CD8-positive, alpha-beta memory T cell (primary cell): ENCODE measurements at regions not wholly inside any gene's neighbourhood (a gene's known extent, or its start where the extent isn't known, plus 50 kb on each side); places are given as distances from the start of the nearest gene placed in this dataset.
A peak's percentile ranks its signal among the peaks of the same experiment; 100 is the strongest.
"Not testable (repeated sequence)": the region's sequence is repeated elsewhere in the genome, so short reads cannot be mapped to it uniquely, and the experiment has no call there.

Experiments
- CTCF ChIA-PET: fragments of 350-600 bp; sonication (Branson Sonifier 250); formaldehyde crosslinking; loops from one replicate; lab custom pipeline; 2021; ENCODE audit warnings: antibody characterized with exemption; lab: Charles Lee
- POLR2A ChIA-PET: fragments of 350-600 bp; sonication (Branson Sonifier 250); formaldehyde crosslinking; loops from one replicate; lab custom pipeline; 2021; ENCODE audit warnings: antibody characterized with exemption; lab: Charles Lee
- DNase-seq, 5 donors: peaks; one replicate each; pipeline versions ENCODE4 v3.0.0 to v3.0.0-alpha.2; 2020 to 2022; ENCODE audit warnings: mixed read lengths in 1 of 5
- H3K27ac ChIP-seq: one replicate; pipeline ENCODE4 v1.7.0; 2013; ENCODE audit warnings: low read depth, mild to moderate bottlenecking, low read length, moderate library complexity
- H3K27me3 ChIP-seq: 2 replicates; pipeline ENCODE4 v1.7.0; 2013; ENCODE audit warnings: low read length, mild to moderate bottlenecking; ENCODE audit not compliant: insufficient read depth, poor library complexity, severe bottlenecking
- H3K36me3 ChIP-seq: 2 replicates; pipeline ENCODE4 v1.7.0; 2013; ENCODE audit warnings: mild to moderate bottlenecking, low read length, moderate library complexity; ENCODE audit not compliant: insufficient read depth
- H3K4me1 ChIP-seq: 2 replicates; pipeline ENCODE4 v1.7.0; 2013; ENCODE audit warnings: mild to moderate bottlenecking, low read length, moderate library complexity; ENCODE audit not compliant: insufficient read depth
- H3K4me3 ChIP-seq: 2 replicates; pipeline ENCODE4 v1.7.0; 2013; ENCODE audit warnings: mild to moderate bottlenecking, low read length
- H3K9me3 ChIP-seq: 2 replicates; pipeline ENCODE4 v1.7.0; 2013; ENCODE audit warnings: mild to moderate bottlenecking, low read length
- H3K27ac Mint-ChIP-seq, 8 donors: one replicate each; pipeline ENCODE4 v1.8.0; 2020 to 2021; ENCODE audit warnings: mixed read lengths in 8 of 8, mild to moderate bottlenecking in 6 of 8, inconsistent platforms in 3 of 8, moderate library complexity in 3 of 8
- H3K27me3 Mint-ChIP-seq, 2 donors: one replicate each; pipeline ENCODE4 v1.8.0; 2020 to 2021; ENCODE audit warnings: mixed read lengths in 2 of 2, mild to moderate bottlenecking in 1 of 2, moderate library complexity in 1 of 2
- H3K36me3 Mint-ChIP-seq, 3 donors: one replicate each; pipeline ENCODE4 v1.8.0; 2020 to 2021; ENCODE audit warnings: mixed read lengths in 3 of 3, inconsistent platforms in 1 of 3, mild to moderate bottlenecking in 1 of 3
- H3K4me1 Mint-ChIP-seq, 3 donors: one replicate each; pipeline ENCODE4 v1.8.0; 2020 to 2021; ENCODE audit warnings: mixed read lengths in 3 of 3, inconsistent platforms in 1 of 3, mild to moderate bottlenecking in 1 of 3
- H3K4me3 Mint-ChIP-seq, 7 donors: one replicate each; pipeline ENCODE4 v1.8.0; 2020 to 2021; ENCODE audit warnings: mixed read lengths in 7 of 7, mild to moderate bottlenecking in 6 of 7, moderate library complexity in 4 of 7, inconsistent platforms in 2 of 7
- H3K9me3 Mint-ChIP-seq, 5 donors: one replicate each; pipeline ENCODE4 v1.8.0; 2020 to 2022; ENCODE audit warnings: mixed read lengths in 5 of 5, mild to moderate bottlenecking in 3 of 5, moderate library complexity in 2 of 5, inconsistent platforms in 1 of 5

- H3K36me3 ChIP-seq, POLR2A ChIA-PET, H3K4me1 Mint-ChIP-seq, H3K27me3 Mint-ChIP-seq, H3K4me3 ChIP-seq, H3K4me3 Mint-ChIP-seq, H3K9me3 ChIP-seq, H3K27me3 ChIP-seq, H3K27ac ChIP-seq, H3K4me1 ChIP-seq, H3K36me3 Mint-ChIP-seq, CTCF ChIA-PET, H3K27ac Mint-ChIP-seq, DNase-seq, H3K9me3 Mint-ChIP-seq: not testable (repeated sequence)
Observed at GRCh38 chr9:64813072-64813471, 471.9 kb downstream of the FOXD4L5 start.

DNA sequence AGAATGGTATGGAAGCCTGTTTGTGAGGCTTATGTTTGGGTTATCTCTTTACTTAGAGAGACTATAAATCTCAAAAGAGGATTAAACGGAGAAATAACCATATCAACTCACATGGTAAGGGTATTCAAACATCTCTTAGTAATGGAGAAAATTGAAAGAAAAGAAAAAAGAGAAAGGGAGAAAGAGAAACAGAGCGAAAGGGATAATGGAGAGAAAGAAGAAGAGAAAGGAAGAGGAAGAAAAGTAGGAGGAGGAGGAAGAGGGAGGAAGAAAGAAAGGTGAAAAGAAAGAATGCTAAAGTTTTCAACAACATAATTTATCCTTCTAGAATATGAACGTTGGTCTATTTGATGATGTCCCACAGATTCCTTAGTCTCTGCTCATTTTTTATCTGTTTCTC, 506.3 kb downstream of the FOXD4L5 start:
- H3K9me3 Mint-ChIP-seq, H3K36me3 Mint-ChIP-seq, H3K27ac ChIP-seq, H3K4me1 Mint-ChIP-seq, H3K27me3 ChIP-seq, H3K36me3 ChIP-seq, H3K27me3 Mint-ChIP-seq, H3K27ac Mint-ChIP-seq, H3K4me1 ChIP-seq, POLR2A ChIA-PET, H3K9me3 ChIP-seq, H3K4me3 Mint-ChIP-seq, DNase-seq, CTCF ChIA-PET, H3K4me3 ChIP-seq: not testable (repeated sequence)

DNA sequence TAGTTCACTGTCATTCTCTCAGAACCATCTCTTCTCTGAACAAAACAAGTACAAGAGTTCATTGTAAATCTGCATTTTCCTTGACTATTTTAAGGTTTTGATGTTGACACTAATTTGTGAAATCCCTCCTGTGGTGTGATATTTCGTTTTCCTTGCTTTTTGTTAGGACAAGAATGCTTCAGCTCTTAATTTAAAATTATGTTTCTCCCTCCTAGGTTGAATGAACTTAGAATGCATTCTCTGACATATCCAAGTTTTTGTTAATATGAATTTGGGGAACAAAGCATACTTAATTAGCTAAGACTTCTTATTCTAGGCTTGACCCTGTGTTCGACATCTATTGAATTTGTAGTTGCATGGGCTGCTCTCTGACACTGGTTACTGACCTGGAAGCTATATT, 508.7 kb downstream of the FOXD4L5 start:
- CTCF ChIA-PET, H3K27ac ChIP-seq, H3K36me3 ChIP-seq, DNase-seq, H3K4me3 Mint-ChIP-seq, H3K4me1 ChIP-seq, H3K4me3 ChIP-seq, H3K9me3 ChIP-seq, H3K9me3 Mint-ChIP-seq, POLR2A ChIA-PET, H3K27ac Mint-ChIP-seq, H3K27me3 Mint-ChIP-seq, H3K27me3 ChIP-seq, H3K4me1 Mint-ChIP-seq, H3K36me3 Mint-ChIP-seq: not testable (repeated sequence)

DNA sequence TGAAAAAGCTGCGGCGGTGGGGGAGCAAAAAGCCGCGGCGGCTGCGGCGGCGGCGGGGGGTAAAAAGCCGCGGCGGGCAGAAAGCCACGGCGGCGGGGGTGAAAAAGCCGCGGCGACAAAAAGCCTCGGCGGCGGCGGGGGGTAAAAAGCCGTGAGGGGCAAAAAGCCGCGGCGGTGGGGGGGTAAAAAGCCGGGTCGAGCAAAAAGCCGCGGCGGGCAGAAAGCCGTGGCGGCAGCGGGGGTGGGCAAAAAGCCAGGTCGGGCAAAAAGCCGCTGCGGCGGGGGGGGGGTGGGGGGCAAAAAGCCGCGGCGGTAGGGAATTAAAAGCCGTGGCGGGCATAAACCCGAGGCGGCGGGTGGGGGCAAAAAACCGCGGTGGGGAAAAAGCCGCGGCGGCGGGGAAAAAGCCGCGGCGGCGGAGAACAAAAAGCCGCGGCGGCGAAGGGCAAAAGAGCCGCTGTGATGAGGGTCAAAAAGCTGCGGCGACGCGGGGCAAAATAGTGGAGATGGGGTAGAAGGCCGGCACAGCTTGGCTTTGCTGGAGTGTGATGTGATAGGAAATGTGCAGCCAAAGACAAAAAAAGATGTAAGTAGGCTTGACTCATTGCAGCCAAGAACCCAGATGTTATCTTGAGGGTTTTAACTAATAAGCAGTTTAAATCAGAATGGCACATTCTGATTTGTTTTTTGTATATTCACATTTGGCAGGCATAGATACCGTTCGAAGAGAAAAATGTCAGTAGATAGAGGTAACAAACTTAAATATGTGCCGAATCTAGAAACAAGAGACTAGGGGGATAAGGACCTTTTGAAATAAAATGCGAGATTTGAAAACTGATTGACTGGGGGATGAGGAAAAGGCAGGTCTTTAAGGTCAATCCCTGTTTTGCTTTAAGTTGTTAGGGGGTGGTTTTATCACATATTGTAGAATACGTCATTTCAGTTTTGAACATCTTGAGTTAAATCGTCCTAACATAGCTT, 509.9 kb downstream of the FOXD4L5 start:
- CTCF ChIA-PET = not testable (repeated sequence)
- DNase-seq = peak in 3 of 5 donors; percentile 0 to 41 (median 13)

DNA sequence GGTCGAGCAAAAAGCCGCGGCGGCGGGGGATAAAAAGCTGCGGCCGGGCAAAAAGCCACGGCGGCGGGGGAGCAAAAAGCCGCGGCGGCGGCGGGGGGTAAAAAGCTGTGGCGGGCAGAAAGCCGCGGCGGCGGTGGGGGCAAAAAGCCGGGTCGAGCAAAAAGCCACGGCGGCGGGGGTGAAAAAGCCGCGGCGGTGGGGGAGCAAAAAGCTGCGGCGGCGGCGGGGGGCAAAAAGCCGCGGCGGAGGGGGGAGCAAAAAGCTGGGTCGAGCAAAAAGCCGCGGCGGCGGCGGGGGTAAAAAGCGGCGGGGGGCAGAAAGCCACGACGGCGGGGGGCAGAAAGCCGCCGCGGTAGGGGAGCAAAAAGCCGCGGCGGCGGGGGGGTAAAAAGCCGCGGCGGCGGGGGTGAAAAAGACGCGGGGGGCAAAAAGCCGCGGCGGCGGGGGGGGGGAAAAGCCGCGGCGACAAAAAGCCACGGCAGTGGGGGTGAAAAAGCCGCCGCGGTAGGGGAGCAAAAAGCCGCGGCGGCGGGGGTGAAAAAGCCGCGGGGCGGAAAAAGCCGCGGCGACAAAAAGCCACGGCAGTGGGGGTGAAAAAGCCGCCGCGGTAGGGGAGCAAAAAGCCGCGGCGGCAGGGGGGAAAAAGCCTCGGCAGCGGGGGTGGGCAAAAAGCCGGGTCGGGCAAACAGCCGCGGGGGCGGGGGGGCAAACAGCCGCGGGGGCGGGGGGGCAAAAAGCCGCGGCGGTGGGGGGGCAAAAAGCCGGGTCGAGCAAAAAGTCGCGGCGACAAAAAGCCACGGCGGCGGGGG, 510.8 kb downstream of the FOXD4L5 start:
- H3K9me3 Mint-ChIP-seq, H3K4me1 Mint-ChIP-seq, H3K27me3 Mint-ChIP-seq, H3K4me3 Mint-ChIP-seq, CTCF ChIA-PET, H3K4me3 ChIP-seq, H3K4me1 ChIP-seq, H3K9me3 ChIP-seq, H3K27ac ChIP-seq, H3K27me3 ChIP-seq, H3K36me3 ChIP-seq, POLR2A ChIA-PET, H3K27ac Mint-ChIP-seq, H3K36me3 Mint-ChIP-seq: not testable (repeated sequence)
- peak in 2 of 5 donors; percentile 4 to 32 for DNase-seq

More for the DNA sequence above, 509.9 kb downstream of the FOXD4L5 start:
- H3K9me3 ChIP-seq, H3K27ac ChIP-seq, H3K36me3 Mint-ChIP-seq, H3K36me3 ChIP-seq, H3K4me1 Mint-ChIP-seq, H3K9me3 Mint-ChIP-seq, POLR2A ChIA-PET, H3K4me1 ChIP-seq, H3K27me3 Mint-ChIP-seq, H3K27me3 ChIP-seq, H3K4me3 ChIP-seq: not testable (repeated sequence)
- Mint-ChIP-seq H3K27ac (peak overlapping the region in 1 of 8 donors; percentile 6), H3K4me3 (peak overlapping the region in 5 of 7 donors; percentile 2 to 63 (median 2))

- H3K4me3 ChIP-seq = no peak overlapping the region
- CTCF ChIA-PET = no interaction called here
- peaks cover 0 to 5% of the 10 kb centered on the region in 2 donors for H3K27me3 Mint-ChIP-seq
Observed at GRCh38 chr9:64773491-64773931, 511.5 kb downstream of the FOXD4L5 start.

GRCh38 chr9:64772751-64773331, 512.2 kb downstream of the FOXD4L5 start:
- DNase-seq, H3K27ac ChIP-seq, H3K9me3 ChIP-seq, H3K27ac Mint-ChIP-seq, H3K9me3 Mint-ChIP-seq, H3K4me3 Mint-ChIP-seq, H3K4me3 ChIP-seq, CTCF ChIA-PET, H3K36me3 Mint-ChIP-seq, POLR2A ChIA-PET, H3K36me3 ChIP-seq, H3K4me1 Mint-ChIP-seq, H3K4me1 ChIP-seq, H3K27me3 ChIP-seq, H3K27me3 Mint-ChIP-seq: not testable (repeated sequence)

More at GRCh38 chr9:64773491-64773931, 511.5 kb downstream of the FOXD4L5 start:
- no peaks in the 10 kb centered on the region for H3K27me3 ChIP-seq
- no peaks in the 10 kb centered on the region for H3K9me3 ChIP-seq
- H3K4me1 Mint-ChIP-seq = peaks cover 0 to 4% (median 1%) of the 10 kb centered on the region in 3 donors
- H3K27ac Mint-ChIP-seq = no peak overlapping the region
- no peaks in the 10 kb centered on the region for H3K4me1 ChIP-seq
- H3K9me3 Mint-ChIP-seq = no peaks in the 10 kb centered on the region
- H3K4me3 Mint-ChIP-seq = no peak overlapping the region
- peak in 2 of 5 donors; percentile 5 to 19 for DNase-seq
- POLR2A ChIA-PET = no interaction called here
- H3K36me3 ChIP-seq = no peaks in the 10 kb centered on the region
- no peak overlapping the region for H3K27ac ChIP-seq
- no peaks in the 10 kb centered on the region for H3K36me3 Mint-ChIP-seq

DNA sequence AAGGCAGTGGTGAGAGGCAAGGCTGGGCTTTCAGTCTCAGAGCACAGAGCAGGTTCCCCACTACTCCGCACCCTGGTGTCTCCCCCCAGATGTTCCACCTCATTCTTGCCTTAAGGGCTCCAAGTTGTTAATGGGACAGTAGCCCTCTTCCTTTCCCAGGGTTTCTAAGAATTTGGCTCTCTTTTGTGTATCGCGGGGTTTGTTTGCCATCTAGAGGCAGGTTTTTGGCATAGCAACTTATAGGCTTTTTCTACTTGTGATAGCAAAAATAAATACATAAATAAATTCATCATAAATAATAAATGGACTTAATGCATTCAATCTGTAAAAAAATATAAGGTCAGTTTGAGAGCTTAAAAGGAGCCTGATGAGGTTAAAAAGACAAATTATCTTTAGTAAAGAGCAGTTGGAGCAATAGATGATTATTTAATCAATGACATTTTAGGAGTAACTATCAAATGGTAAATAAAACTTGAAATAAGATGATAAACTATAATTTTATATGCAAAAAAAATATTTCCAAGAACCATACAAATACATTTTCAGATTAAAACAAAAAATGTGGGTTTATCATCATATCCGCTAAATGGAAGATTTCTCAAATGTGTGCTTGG, 512.8 kb downstream of the FOXD4L5 start:
- H3K27ac Mint-ChIP-seq, H3K36me3 ChIP-seq, POLR2A ChIA-PET, CTCF ChIA-PET, H3K27me3 ChIP-seq, H3K4me1 ChIP-seq, H3K9me3 Mint-ChIP-seq, H3K9me3 ChIP-seq, H3K27me3 Mint-ChIP-seq, H3K27ac ChIP-seq, H3K36me3 Mint-ChIP-seq, H3K4me3 ChIP-seq, H3K4me1 Mint-ChIP-seq, DNase-seq: not testable (repeated sequence)
- peak overlapping the region in 1 of 7 donors; percentile 8 for H3K4me3 Mint-ChIP-seq
